Liver (tissue), 8 donors: ENCODE measurements at regions not wholly inside any gene's neighbourhood (a gene's known extent, or its start where the extent isn't known, plus 50 kb on each side); places are given as distances from the start of the nearest gene placed in this dataset.

Experiments
- DNase-seq: peaks from one replicate; pipeline ENCODE4 v3.0.0-alpha.2; 2017; ENCODE audit warnings: low spot score
- H3K27ac ChIP-seq, 2 donors: one replicate each; pipeline ENCODE4 v1.7.0; 2013; ENCODE audit warnings: inconsistent platforms in 2 of 2, low read length in 2 of 2, control low read depth in 1 of 2, low read depth in 1 of 2, mild to moderate bottlenecking in 1 of 2
- H3K27me3 ChIP-seq, 4 donors: one replicate each; pipeline versions ENCODE4 v1.6.1 to v1.7.0; 2013; ENCODE audit warnings: low read length in 3 of 4, inconsistent platforms in 1 of 4, mild to moderate bottlenecking in 1 of 4, moderate library complexity in 1 of 4; ENCODE audit not compliant: control insufficient read depth in 4 of 4, insufficient read depth in 4 of 4
- H3K36me3 ChIP-seq, 4 donors: one replicate each; pipeline versions ENCODE4 v1.6.1 to v1.7.0; 2013; ENCODE audit warnings: low read length in 3 of 4, mild to moderate bottlenecking in 3 of 4, low read depth in 1 of 4, moderate library complexity in 1 of 4; ENCODE audit not compliant: control insufficient read depth in 4 of 4, insufficient read depth in 3 of 4
- H3K4me1 ChIP-seq, 4 donors: one replicate each; pipeline versions ENCODE4 v1.6.1 to v1.7.0; 2013; ENCODE audit warnings: low read length in 3 of 4, mild to moderate bottlenecking in 3 of 4, moderate library complexity in 1 of 4; ENCODE audit not compliant: control insufficient read depth in 4 of 4, insufficient read depth in 4 of 4
- H3K4me3 ChIP-seq, 3 donors: one replicate each; pipeline versions ENCODE4 v1.6.1 to v1.7.0; 2013; ENCODE audit warnings: low read length in 3 of 3, control low read depth in 1 of 3, low read depth in 1 of 3, mild to moderate bottlenecking in 1 of 3
- H3K9ac ChIP-seq, 2 donors: one replicate each; pipeline ENCODE4 v1.7.0; 2013; ENCODE audit warnings: low read length in 2 of 2, mild to moderate bottlenecking in 2 of 2, moderate library complexity in 2 of 2, control low read depth in 1 of 2, low read depth in 1 of 2
- H3K9me3 ChIP-seq, 4 donors: one replicate each; pipeline versions ENCODE4 v1.6.1 to v1.7.0; 2013; ENCODE audit warnings: low read length in 3 of 4; ENCODE audit not compliant: control insufficient read depth in 4 of 4
- FOXA1 ChIP-seq: IDR thresholded peaks from 2 replicates; pipeline ENCODE4 v1.6.1; 2016; ENCODE audit warnings: antibody characterized with exemption
- FOXA2 ChIP-seq: IDR thresholded peaks from 2 replicates; pipeline ENCODE4 v1.6.1; 2016; ENCODE audit warnings: antibody characterized with exemption
- HNF4G ChIP-seq: IDR thresholded peaks from 2 replicates; pipeline ENCODE4 v1.6.1; 2016; ENCODE audit warnings: antibody characterized with exemption
- MAX ChIP-seq: IDR thresholded peaks from 2 replicates; pipeline ENCODE4 v1.6.1; 2016; ENCODE audit warnings: antibody characterized with exemption
- NR2F2 ChIP-seq: IDR thresholded peaks from 2 replicates; pipeline ENCODE4 v1.6.1; 2016; ENCODE audit warnings: antibody characterized with exemption
- RAD21 ChIP-seq, 2 donors: IDR thresholded peaks; 2 replicates each; pipeline ENCODE4 v1.6.1; 2016; ENCODE audit warnings: antibody characterized with exemption in 2 of 2, mild to moderate bottlenecking in 2 of 2
- REST ChIP-seq: IDR thresholded peaks from 2 replicates; pipeline ENCODE4 v1.6.1; 2016; ENCODE audit warnings: antibody characterized with exemption, mild to moderate bottlenecking
- RXRA ChIP-seq, 2 donors: IDR thresholded peaks; 2 replicates each; pipeline ENCODE4 v1.6.1; 2017 to 2018; ENCODE audit warnings: antibody characterized with exemption in 2 of 2, mild to moderate bottlenecking in 1 of 2
- SP1 ChIP-seq: IDR thresholded peaks from 2 replicates; pipeline ENCODE4 v1.6.1; 2018; ENCODE audit warnings: antibody characterized with exemption, mild to moderate bottlenecking
- ZBTB33 ChIP-seq: IDR thresholded peaks from 2 replicates; pipeline ENCODE4 v1.6.1; 2016; ENCODE audit warnings: antibody characterized with exemption
- WGBS: extraction: QIAGEN DNeasy Blood & Tissue Kit; methylation state at CpG from one replicate; pipeline ENCODE4 v1.1.7; 2013; 5-methylcytosine and 5-hydroxymethylcytosine counted together
- TF ChIP-seq, protein P1 (sequence below): fragments of 150-350 bp; IDR thresholded peaks from 2 replicates; pipeline ENCODE4 v1.5.1; 2017; ENCODE audit warnings: improper control_type of control experiment, low read depth, low read length; ENCODE audit not compliant: missing input control
- donor health status: healthy.
- donor health status: healthy.
- donor health status: healthy.
- donor health status: healthy.
- donor health status: healthy.

- TF ChIP-seq ZBTB33 (no peak), FOXA1 (no peak), RXRA (IDR thresholded peaks at IDR 0.05) (no peak)
Measured at GRCh38 chrX:125947501-125947900, 218.6 kb downstream of the DCAF12L2 start (continued).

GRCh38 chrX:125952973-125953372 lies 213.1 kb downstream of the DCAF12L2 start:
- 77% methylated on average over 1 of the region's 1 CpG for WGBS
- no peak for TF ChIP-seq HNF4G
- TF ChIP-seq REST, result no peak
- no peak for TF ChIP-seq RAD21 (IDR thresholded peaks at IDR 0.05)
- no peak for TF ChIP-seq FOXA1
- no peak for TF ChIP-seq RXRA (IDR thresholded peaks at IDR 0.05)
- TF ChIP-seq FOXA2, result no peak
- TF ChIP-seq SP1, result no peak
- no peaks in the 10 kb centered on the region for H3K9me3 ChIP-seq

GRCh38 chrX:125953814-125954213 lies 212.3 kb downstream of the DCAF12L2 start:
- 44% methylated on average over 2 of the region's 2 CpGs for WGBS
- Histone ChIP-seq H3K4me3 (no peak overlapping the region), H3K36me3 (no peaks in the 10 kb centered on the region), H3K9ac (no peak overlapping the region), H3K4me1 (no peaks in the 10 kb centered on the region), H3K9me3 (no peaks in the 10 kb centered on the region), H3K27me3 (no peaks in the 10 kb centered on the region), H3K27ac (no peak overlapping the region)
- TF ChIP-seq, protein P1, sequence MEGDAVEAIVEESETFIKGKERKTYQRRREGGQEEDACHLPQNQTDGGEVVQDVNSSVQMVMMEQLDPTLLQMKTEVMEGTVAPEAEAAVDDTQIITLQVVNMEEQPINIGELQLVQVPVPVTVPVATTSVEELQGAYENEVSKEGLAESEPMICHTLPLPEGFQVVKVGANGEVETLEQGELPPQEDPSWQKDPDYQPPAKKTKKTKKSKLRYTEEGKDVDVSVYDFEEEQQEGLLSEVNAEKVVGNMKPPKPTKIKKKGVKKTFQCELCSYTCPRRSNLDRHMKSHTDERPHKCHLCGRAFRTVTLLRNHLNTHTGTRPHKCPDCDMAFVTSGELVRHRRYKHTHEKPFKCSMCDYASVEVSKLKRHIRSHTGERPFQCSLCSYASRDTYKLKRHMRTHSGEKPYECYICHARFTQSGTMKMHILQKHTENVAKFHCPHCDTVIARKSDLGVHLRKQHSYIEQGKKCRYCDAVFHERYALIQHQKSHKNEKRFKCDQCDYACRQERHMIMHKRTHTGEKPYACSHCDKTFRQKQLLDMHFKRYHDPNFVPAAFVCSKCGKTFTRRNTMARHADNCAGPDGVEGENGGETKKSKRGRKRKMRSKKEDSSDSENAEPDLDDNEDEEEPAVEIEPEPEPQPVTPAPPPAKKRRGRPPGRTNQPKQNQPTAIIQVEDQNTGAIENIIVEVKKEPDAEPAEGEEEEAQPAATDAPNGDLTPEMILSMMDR, result no peak
- TF ChIP-seq NR2F2 (no peak), HNF4G (no peak), FOXA1 (no peak), RXRA (IDR thresholded peaks at IDR 0.05) (no peak), SP1 (no peak), MAX (no peak)
- DNase-seq, result no peak

More at GRCh38 chrX:125952973-125953372, 213.1 kb downstream of the DCAF12L2 start:
- DNase-seq, result no peak
- H3K27me3 ChIP-seq, result no peaks in the 10 kb centered on the region
- H3K9ac ChIP-seq, result no peak overlapping the region
- no peak overlapping the region for H3K4me3 ChIP-seq
- no peaks in the 10 kb centered on the region for H3K36me3 ChIP-seq
- no peak overlapping the region for H3K27ac ChIP-seq
- no peaks in the 10 kb centered on the region for H3K4me1 ChIP-seq
